IMR-90 (cell line): ENCODE measurements at regions not wholly inside any gene's neighbourhood (a gene's known extent, or its start where the extent isn't known, plus 50 kb on each side); places are given as distances from the start of the nearest gene placed in this dataset.

Experiments
- ATAC-seq: fragments of 200-7000 bp; cut with Tn5 transposase; 2 replicates; pipeline ENCODE4 v1.9.1; 2020; ENCODE audit warnings: low read depth, mild to moderate bottlenecking, moderate library complexity
- BruUV-seq: library from RNA; stranded (reverse); fragments of 400-500 nt; replicated peaks from 2 replicates; lab custom pipeline; 2021; lab: Mats Ljungman, UMichigan
- CTCF ChIA-PET: fragments of 300-600 bp; formaldehyde crosslinking; extraction: SDS; loops from one replicate; lab custom pipeline; 2021; ENCODE audit warnings: antibody characterized with exemption; lab: Yijun Ruan, JAX
- POLR2A ChIA-PET: fragments of 300-600 bp; sonication (Branson Sonifier 250); formaldehyde crosslinking; loops from one replicate; lab custom pipeline; 2022; ENCODE audit warnings: antibody characterized with exemption; ENCODE audit not compliant: unreplicated experiment; lab: Charles Lee
- DNase-seq: peaks from one replicate; pipeline ENCODE4 v3.0.0; 2013
- H2AFZ ChIP-seq: replicated peaks from 2 replicates; pipeline ENCODE3; 2013; ENCODE audit warnings: low read length, mild to moderate bottlenecking; ENCODE audit not compliant: poor library complexity
- H2AK5ac ChIP-seq: 2 replicates; pipeline ENCODE4 v1.6.1; 2013; ENCODE audit warnings: low read depth, low read length, inconsistent platforms
- H2AK9ac ChIP-seq: replicated peaks from 2 replicates; pipeline ENCODE3; 2013; ENCODE audit warnings: mild to moderate bottlenecking, low read depth, low read length, moderate library complexity; ENCODE audit not compliant: poor library complexity
- H2BK120ac ChIP-seq: 2 replicates; pipeline ENCODE4 v1.6.1; 2013; ENCODE audit warnings: low read depth, low read length, inconsistent platforms
- H2BK15ac ChIP-seq: 3 replicates; pipeline ENCODE4 v1.6.1; 2013; ENCODE audit warnings: low read depth, low read length, inconsistent platforms
- H2BK20ac ChIP-seq: 2 replicates; pipeline ENCODE4 v1.6.1; 2013; ENCODE audit warnings: low read depth, mild to moderate bottlenecking, inconsistent platforms, low read length, moderate library complexity
- H2BK5ac ChIP-seq: 2 replicates; pipeline ENCODE4 v1.6.1; 2013; ENCODE audit warnings: mild to moderate bottlenecking, low read depth, low read length, inconsistent platforms; ENCODE audit not compliant: poor library complexity, severe bottlenecking
- H3K14ac ChIP-seq: replicated peaks from 2 replicates; pipeline ENCODE4 v1.6.1; 2013; ENCODE audit warnings: low read depth, low read length, inconsistent platforms
- H3K18ac ChIP-seq: 2 replicates; pipeline ENCODE4 v1.6.1; 2013; ENCODE audit warnings: low read depth, low read length, control low read depth
- H3K23ac ChIP-seq: 2 replicates; pipeline ENCODE4 v1.6.1; 2013; ENCODE audit warnings: low read depth, low read length, inconsistent platforms
- H3K27ac ChIP-seq: 2 replicates; pipeline ENCODE4 v1.5.1; 2013; ENCODE audit warnings: mild to moderate bottlenecking, control low read depth, low read length; ENCODE audit not compliant: insufficient read depth
- H3K27me3 ChIP-seq: 2 replicates; pipeline ENCODE4 v1.6.1; 2013; ENCODE audit warnings: low read length; ENCODE audit not compliant: control insufficient read depth, insufficient read depth
- H3K36me3 ChIP-seq: 2 replicates; pipeline ENCODE4 v1.6.1; 2013; ENCODE audit warnings: low read length, mixed read lengths; ENCODE audit not compliant: control insufficient read depth, insufficient read depth
- H3K4ac ChIP-seq: 2 replicates; pipeline ENCODE4 v1.6.1; 2013; ENCODE audit warnings: low read depth, low read length, inconsistent platforms
- H3K4me1 ChIP-seq: 2 replicates; pipeline ENCODE4 v1.6.1; 2013; ENCODE audit warnings: low read length, mixed read lengths; ENCODE audit not compliant: control insufficient read depth, insufficient read depth
- H3K4me2 ChIP-seq: 2 replicates; pipeline ENCODE4 v1.6.1; 2013; ENCODE audit warnings: low read depth, mild to moderate bottlenecking, control low read depth, low read length, moderate library complexity
- H3K4me3 ChIP-seq: 2 replicates; pipeline ENCODE4 v1.5.1; 2013; ENCODE audit warnings: low read depth, mild to moderate bottlenecking, control low read depth, low read length, moderate library complexity; ENCODE audit not compliant: insufficient read depth
- H3K56ac ChIP-seq: 2 replicates; pipeline ENCODE4 v1.6.1; 2013; ENCODE audit warnings: low read length, inconsistent platforms; ENCODE audit not compliant: insufficient read depth; ENCODE audit errors: extremely low read depth
- H3K79me1 ChIP-seq, 2 experiments: 2 replicates each; pipeline ENCODE4 v1.6.1; 2013; ENCODE audit warnings: low read length in 2 of 2, inconsistent platforms in 1 of 2, low read depth in 1 of 2
- H3K9ac ChIP-seq: 2 replicates; pipeline ENCODE4 v1.6.1; 2013; ENCODE audit warnings: low read depth, low read length, control low read depth
- H3K9me1 ChIP-seq: 2 replicates; pipeline ENCODE4 v1.6.1; 2013; ENCODE audit warnings: low read length, inconsistent platforms; ENCODE audit not compliant: insufficient read depth
- H3K9me3 ChIP-seq: 2 replicates; pipeline ENCODE4 v1.6.1; 2013; ENCODE audit warnings: low read length; ENCODE audit not compliant: control insufficient read depth, insufficient read depth
- H4K20me1 ChIP-seq: 2 replicates; pipeline ENCODE4 v1.6.1; 2013; ENCODE audit warnings: low read length, inconsistent platforms; ENCODE audit not compliant: insufficient read depth
- H4K5ac ChIP-seq: 2 replicates; pipeline ENCODE4 v1.6.1; 2013; ENCODE audit warnings: mild to moderate bottlenecking, low read depth, low read length, control low read depth
- H4K8ac ChIP-seq, 2 experiments: 2 replicates each; pipeline ENCODE4 v1.6.1; 2013; ENCODE audit warnings: low read depth in 2 of 2, low read length in 2 of 2, control low read depth in 1 of 2, inconsistent platforms in 1 of 2
- H4K91ac ChIP-seq: 2 replicates; pipeline ENCODE4 v1.6.1; 2013; ENCODE audit warnings: low read depth, low read length, inconsistent platforms; ENCODE audit not compliant: insufficient read depth
- CEBPB ChIP-seq: IDR thresholded peaks from 2 replicates; pipeline ENCODE4 v1.6.1; 2012; ENCODE audit warnings: low read depth, low read length, improper control_type of control experiment
- RAD21 ChIP-seq: IDR thresholded peaks from 2 replicates; pipeline ENCODE4 v1.6.1; 2012; ENCODE audit warnings: low read length, improper control_type of control experiment
- dilution Hi-C: fragments of 300-500 bp; cut with HindIII; formaldehyde crosslinking; loops from one replicate; pipeline ENCODE4 v1.14.3; 2018; ENCODE audit warnings: low sequenced_read_pairs; ENCODE audit not compliant: unreplicated experiment
- in situ Hi-C: fragments of 300-500 bp; cut with MboI; formaldehyde crosslinking; loops from 3 replicates; pipeline ENCODE4 v1.14.3; 2019; ENCODE audit warnings: low sequenced_read_pairs, inconsistent platforms, mixed read lengths
- intact Hi-C: fragments of 100-400 bp; cut with micrococcal nuclease; formaldehyde crosslinking; loops from 2 replicates; pipeline ENCODE4 v1.10.0; 2022

DNA sequence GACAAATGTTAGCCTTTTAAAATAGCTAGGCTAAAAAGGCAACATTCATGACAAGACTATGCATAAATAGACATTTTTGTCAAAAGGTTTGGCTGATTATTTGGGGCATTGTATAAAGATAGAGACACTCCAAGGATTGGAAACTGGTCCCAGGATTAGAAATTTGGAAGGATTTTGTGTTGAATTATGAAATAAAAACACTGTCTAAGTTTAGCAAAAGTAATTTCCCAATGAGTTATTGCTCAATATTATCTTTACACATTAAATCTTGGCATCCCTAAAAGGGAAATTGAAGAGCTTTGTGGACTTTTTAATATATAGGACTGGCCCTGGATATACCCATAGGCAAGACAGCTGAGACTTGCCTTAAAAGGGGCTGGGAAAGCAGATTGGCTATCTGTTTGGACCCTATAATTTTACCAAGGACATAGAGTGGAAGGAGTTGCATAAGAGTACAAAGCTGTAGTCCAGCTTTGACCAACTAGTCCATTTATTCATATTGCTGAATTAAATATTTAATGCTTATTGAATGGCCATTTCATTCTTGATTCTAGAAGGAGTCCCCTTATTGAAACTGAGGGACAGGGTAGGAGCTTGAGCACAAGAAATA lies 382.7 kb downstream of the METTL15 start:
- H3K18ac ChIP-seq, result no peak overlapping the region

More for the DNA sequence above, 382.7 kb downstream of the METTL15 start:
- intact Hi-C loops, result no loop called here
- H3K14ac ChIP-seq, result no peak overlapping the region
- H2BK20ac ChIP-seq, result no peak overlapping the region
- H3K9me1 ChIP-seq, result no peaks in the 10 kb centered on the region
- no peak overlapping the region for H2AFZ ChIP-seq
- H3K27me3 ChIP-seq, result no peaks in the 10 kb centered on the region
- no peak overlapping the region for H3K23ac ChIP-seq
- no TSS peak for BruUV-seq
- ATAC-seq (no peak), DNase-seq (no peak)
- peaks cover 2% of the 10 kb centered on the region for H3K4me1 ChIP-seq
- no peak overlapping the region for H3K4me3 ChIP-seq
- POLR2A ChIA-PET, result no interaction called here
- CTCF ChIA-PET, result no interaction called here
- no peak overlapping the region for H3K27ac ChIP-seq
- H3K79me1 ChIP-seq, result no peaks in the 10 kb centered on the region
- no peak overlapping the region for H2BK120ac ChIP-seq
- TF ChIP-seq RAD21 (no peak), CEBPB (peak; percentile 71)
- in situ Hi-C loops, result no loop called here
- no peak overlapping the region for H2BK5ac ChIP-seq
- no peaks in the 10 kb centered on the region for H4K20me1 ChIP-seq
- H3K4me2 ChIP-seq, result no peak overlapping the region
- no peak overlapping the region for H2BK15ac ChIP-seq
- no peak overlapping the region for H2AK9ac ChIP-seq
- no peaks in the 10 kb centered on the region for H3K9me3 ChIP-seq
- H3K4ac ChIP-seq, result no peak overlapping the region
- H2AK5ac ChIP-seq, result no peak overlapping the region
- dilution Hi-C loops, result no loop called here
- H3K36me3 ChIP-seq, result no peaks in the 10 kb centered on the region
- H4K8ac ChIP-seq, result no peak overlapping the region
- H3K9ac ChIP-seq, result no peak overlapping the region
- no peak overlapping the region for H4K5ac ChIP-seq
- no peak overlapping the region for H3K56ac ChIP-seq
- H4K91ac ChIP-seq, result no peak overlapping the region
